Astrocyte (in vitro differentiated cells and primary cell): ENCODE measurements at regions not wholly inside any gene's neighbourhood (a gene's known extent, or its start where the extent isn't known, plus 50 kb on each side); places are given as distances from the start of the nearest gene placed in this dataset.
"Not testable (repeated sequence)": the region's sequence is repeated elsewhere in the genome, so short reads cannot be mapped to it uniquely, and the experiment has no call there.

Experiments used
- DNase-seq: peaks from one replicate; pipeline ENCODE4 v3.0.0-alpha.2; 2010; ENCODE audit warnings: low read depth
- FAIRE-seq: peaks from 2 replicates; lab custom pipeline; 2011; peaks lifted over from hg19 to GRCh38; lab: Jason Lieb, UNC
- H2AFZ ChIP-seq: 2 replicates; pipeline ENCODE4 v1.6.0; 2012; ENCODE audit warnings: low read depth, low read length, inconsistent platforms
- H3K27ac ChIP-seq: 2 replicates; pipeline ENCODE4 v1.5.1; 2011; ENCODE audit warnings: low read depth, low read length, inconsistent platforms
- H3K27me3 ChIP-seq: 2 replicates; pipeline ENCODE4 v1.6.0; 2011; ENCODE audit warnings: low read length, inconsistent platforms; ENCODE audit not compliant: insufficient read depth
- H3K36me3 ChIP-seq: 2 replicates; pipeline ENCODE4 v1.5.1; 2011; ENCODE audit warnings: low read length, inconsistent platforms; ENCODE audit not compliant: insufficient read depth
- H3K4me1 ChIP-seq: 2 replicates; pipeline ENCODE4 v1.5.1; 2011; ENCODE audit warnings: low read length, inconsistent platforms; ENCODE audit not compliant: insufficient read depth
- H3K4me2 ChIP-seq: 2 replicates; pipeline ENCODE4 v1.6.0; 2012; ENCODE audit warnings: low read length, inconsistent platforms
- H3K4me3 ChIP-seq: 2 replicates; pipeline ENCODE4 v1.5.1; 2011; ENCODE audit warnings: low read depth, mild to moderate bottlenecking, low read length, inconsistent platforms; ENCODE audit not compliant: insufficient read depth
- H3K79me2 ChIP-seq: 2 replicates; pipeline ENCODE4 v1.6.0; 2012; ENCODE audit warnings: mild to moderate bottlenecking, low read length, inconsistent platforms; ENCODE audit not compliant: insufficient read depth
- H3K9ac ChIP-seq: 2 replicates; pipeline ENCODE4 v1.6.0; 2012; ENCODE audit warnings: mild to moderate bottlenecking, low read length, inconsistent platforms
- H3K9me3 ChIP-seq: 2 replicates; pipeline ENCODE4 v1.5.1; 2012; ENCODE audit warnings: low read depth, mild to moderate bottlenecking, low read length, inconsistent platforms; ENCODE audit not compliant: insufficient read depth
- H4K20me1 ChIP-seq: 2 replicates; pipeline ENCODE4 v1.6.0; 2012; ENCODE audit warnings: low read length, inconsistent platforms; ENCODE audit not compliant: insufficient read depth
- H3K27ac Mint-ChIP-seq: one replicate; pipeline ENCODE4 v1.8.0; 2021; ENCODE audit warnings: mild to moderate bottlenecking, mixed read lengths; ENCODE audit not compliant: unreplicated experiment
- H3K27me3 Mint-ChIP-seq: one replicate; pipeline ENCODE4 v1.8.0; 2021; ENCODE audit warnings: low read depth, mixed read lengths; ENCODE audit not compliant: unreplicated experiment
- H3K36me3 Mint-ChIP-seq: one replicate; pipeline ENCODE4 v1.8.0; 2021; ENCODE audit warnings: low read depth, mixed read lengths; ENCODE audit not compliant: unreplicated experiment
- H3K4me1 Mint-ChIP-seq: one replicate; pipeline ENCODE4 v1.8.0; 2021; ENCODE audit warnings: low read depth, mixed read lengths; ENCODE audit not compliant: unreplicated experiment
- H3K4me3 Mint-ChIP-seq: one replicate; pipeline ENCODE4 v1.8.0; 2021; ENCODE audit warnings: mild to moderate bottlenecking, moderate library complexity, mixed read lengths; ENCODE audit not compliant: unreplicated experiment
- H3K9me3 Mint-ChIP-seq: one replicate; pipeline ENCODE4 v1.8.0; 2021; ENCODE audit warnings: mild to moderate bottlenecking, mixed read lengths; ENCODE audit not compliant: unreplicated experiment
- EZH2 ChIP-seq: IDR thresholded peaks from 2 replicates; pipeline ENCODE4 v1.6.1; 2012; ENCODE audit warnings: mild to moderate bottlenecking, low read length, inconsistent platforms; ENCODE audit not compliant: insufficient read depth
- TF ChIP-seq, protein P1 (sequence below): IDR thresholded peaks from 2 replicates; pipeline ENCODE4 v1.5.1; 2011; ENCODE audit warnings: low read depth, mild to moderate bottlenecking, inconsistent platforms, low read length, moderate library complexity; ENCODE audit not compliant: insufficient read depth

DNA sequence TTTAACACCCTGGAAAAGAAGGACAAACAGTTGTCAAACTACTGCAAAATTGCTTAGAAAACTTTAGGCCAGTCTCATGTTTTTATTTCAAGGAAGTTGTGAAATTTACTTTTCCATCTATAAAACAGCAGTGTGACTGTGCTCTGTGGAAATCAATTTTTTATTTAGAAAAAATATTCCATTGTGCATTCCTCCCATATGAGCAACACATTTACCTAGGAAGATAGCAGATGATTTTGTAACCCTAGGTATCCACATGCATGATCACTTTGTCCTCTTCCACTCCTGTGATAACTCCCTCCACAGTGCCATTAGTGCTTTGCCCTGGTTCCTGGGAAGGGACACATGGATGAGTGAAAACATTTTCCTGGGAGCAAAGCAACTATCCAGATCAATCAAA lies 69.4 kb upstream of the GPCPD1 start:
- Mint-ChIP-seq H3K27me3 (no peaks in the 10 kb centered on the region), H3K9me3 (no peaks in the 10 kb centered on the region), H3K27ac (no peak overlapping the region), H3K4me1 (no peaks in the 10 kb centered on the region), H3K4me3 (no peak overlapping the region), H3K36me3 (no peaks in the 10 kb centered on the region)
- Histone ChIP-seq H3K9me3 (no peaks in the 10 kb centered on the region), H2AFZ (no peak overlapping the region), H3K27me3 (no peaks in the 10 kb centered on the region), H3K79me2 (no peaks in the 10 kb centered on the region), H3K4me3 (no peak overlapping the region), H3K4me1 (no peaks in the 10 kb centered on the region), H3K4me2 (no peak overlapping the region), H3K27ac (no peak overlapping the region), H4K20me1 (no peaks in the 10 kb centered on the region), H3K36me3 (no peaks in the 10 kb centered on the region), H3K9ac (no peak overlapping the region)
- TF ChIP-seq, protein P1, sequence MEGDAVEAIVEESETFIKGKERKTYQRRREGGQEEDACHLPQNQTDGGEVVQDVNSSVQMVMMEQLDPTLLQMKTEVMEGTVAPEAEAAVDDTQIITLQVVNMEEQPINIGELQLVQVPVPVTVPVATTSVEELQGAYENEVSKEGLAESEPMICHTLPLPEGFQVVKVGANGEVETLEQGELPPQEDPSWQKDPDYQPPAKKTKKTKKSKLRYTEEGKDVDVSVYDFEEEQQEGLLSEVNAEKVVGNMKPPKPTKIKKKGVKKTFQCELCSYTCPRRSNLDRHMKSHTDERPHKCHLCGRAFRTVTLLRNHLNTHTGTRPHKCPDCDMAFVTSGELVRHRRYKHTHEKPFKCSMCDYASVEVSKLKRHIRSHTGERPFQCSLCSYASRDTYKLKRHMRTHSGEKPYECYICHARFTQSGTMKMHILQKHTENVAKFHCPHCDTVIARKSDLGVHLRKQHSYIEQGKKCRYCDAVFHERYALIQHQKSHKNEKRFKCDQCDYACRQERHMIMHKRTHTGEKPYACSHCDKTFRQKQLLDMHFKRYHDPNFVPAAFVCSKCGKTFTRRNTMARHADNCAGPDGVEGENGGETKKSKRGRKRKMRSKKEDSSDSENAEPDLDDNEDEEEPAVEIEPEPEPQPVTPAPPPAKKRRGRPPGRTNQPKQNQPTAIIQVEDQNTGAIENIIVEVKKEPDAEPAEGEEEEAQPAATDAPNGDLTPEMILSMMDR = no peak
- no peak for TF ChIP-seq EZH2
- DNase-seq (no peak), FAIRE-seq (no peak)

DNA sequence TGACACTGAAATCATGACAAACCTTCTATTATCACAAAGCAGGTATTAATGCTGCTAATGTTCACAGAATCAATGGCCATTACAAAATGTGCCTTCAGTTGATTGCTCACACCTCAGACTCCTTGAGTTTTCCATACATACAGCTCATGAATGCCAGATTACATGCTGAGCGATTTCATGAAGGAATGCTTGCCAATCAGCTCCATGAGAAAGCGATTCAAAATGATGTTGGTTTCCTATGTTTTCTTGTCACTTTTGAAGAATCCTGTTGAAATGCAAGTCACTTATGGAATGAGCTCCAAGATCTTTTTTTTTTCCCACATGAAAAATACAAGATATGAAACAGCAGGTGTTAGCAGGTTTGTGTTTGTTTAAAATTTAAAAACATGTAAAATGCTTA lies 68.0 kb upstream of the GPCPD1 start:
- Mint-ChIP-seq H3K27me3 (no peaks in the 10 kb centered on the region), H3K36me3 (no peaks in the 10 kb centered on the region), H3K27ac (no peak overlapping the region), H3K9me3 (no peaks in the 10 kb centered on the region), H3K4me1 (peaks cover 5% of the 10 kb centered on the region), H3K4me3 (no peak overlapping the region)
- Histone ChIP-seq H3K36me3 (no peaks in the 10 kb centered on the region), H3K79me2 (no peaks in the 10 kb centered on the region), H3K4me3 (no peak overlapping the region), H3K4me1 (no peaks in the 10 kb centered on the region), H3K4me2 (no peak overlapping the region), H3K9ac (no peak overlapping the region), H4K20me1 (no peaks in the 10 kb centered on the region), H3K27ac (no peak overlapping the region), H3K27me3 (no peaks in the 10 kb centered on the region), H2AFZ (no peak overlapping the region), H3K9me3 (no peaks in the 10 kb centered on the region)
- no peak for TF ChIP-seq EZH2
- TF ChIP-seq, protein P1 = no peak
- DNase-seq (no peak), FAIRE-seq (no peak)

GRCh38 chr20:5677944-5678343 lies 67.1 kb upstream of the GPCPD1 start:
- H3K4me3 ChIP-seq, H3K27ac Mint-ChIP-seq, H3K4me1 ChIP-seq, H3K9ac ChIP-seq, H3K9me3 Mint-ChIP-seq, H3K36me3 Mint-ChIP-seq, H3K79me2 ChIP-seq, H3K27me3 Mint-ChIP-seq, H3K9me3 ChIP-seq, H3K4me2 ChIP-seq, H3K4me1 Mint-ChIP-seq, H3K4me3 Mint-ChIP-seq, H3K27me3 ChIP-seq, H4K20me1 ChIP-seq, H2AFZ ChIP-seq, H3K27ac ChIP-seq, H3K36me3 ChIP-seq, DNase-seq, FAIRE-seq: not testable (repeated sequence)
